Caco-2 (cell line): ENCODE measurements at regions not wholly inside any gene's neighbourhood (a gene's known extent, or its start where the extent isn't known, plus 50 kb on each side); places are given as distances from the start of the nearest gene placed in this dataset.
A peak's percentile ranks its signal among the peaks of the same experiment; 100 is the strongest.

Source experiments
- BruUV-seq: library from RNA; stranded (reverse); fragments of 400-500 nt; replicated peaks from 2 replicates; lab custom pipeline; 2021; lab: Mats Ljungman, UMichigan
- CTCF ChIA-PET: fragments of 300-600 bp; sonication (Branson Sonifier 250); formaldehyde crosslinking; loops from one replicate; lab custom pipeline; 2022; ENCODE audit warnings: antibody characterized with exemption; lab: Charles Lee
- POLR2A ChIA-PET: fragments of 300-600 bp; sonication (Branson Sonifier 250); formaldehyde crosslinking; loops from one replicate; lab custom pipeline; 2022; ENCODE audit warnings: antibody characterized with exemption; lab: Charles Lee
- DNase-seq, 2 experiments: peaks; one replicate each; pipeline versions ENCODE4 v3.0.0 to v3.0.0-alpha.2; 2020 to 2022
- H3K27me3 ChIP-seq: replicated peaks from 2 replicates; pipeline ENCODE4 v1.6.0; 2011; ENCODE audit warnings: low read length; ENCODE audit not compliant: control insufficient read depth, insufficient read depth
- H3K36me3 ChIP-seq: 2 replicates; pipeline ENCODE4 v1.5.1; 2011; ENCODE audit warnings: low read length; ENCODE audit not compliant: control insufficient read depth, insufficient read depth
- H3K4me1 ChIP-seq: fragments of 250-450 bp; sonication (Bioruptor Pico); 2 replicates; pipeline ENCODE4 v1.5.1; 2020; ENCODE audit warnings: mild to moderate bottlenecking
- H3K4me3 ChIP-seq: 2 replicates; pipeline ENCODE4 v1.5.1; 2011; ENCODE audit warnings: low read depth, mild to moderate bottlenecking, control low read depth, low read length
- H3K9me3 ChIP-seq: fragments of 250-450 bp; sonication (Bioruptor Pico); 2 replicates; pipeline ENCODE4 v1.5.1; 2020; ENCODE audit warnings: mild to moderate bottlenecking, moderate library complexity
- H3K27ac Mint-ChIP-seq: one replicate; pipeline ENCODE4 v1.8.0; 2022; ENCODE audit warnings: mixed read lengths; ENCODE audit not compliant: unreplicated experiment
- H3K27me3 Mint-ChIP-seq: one replicate; pipeline ENCODE4 v1.8.0; 2022; ENCODE audit warnings: mixed read lengths; ENCODE audit not compliant: insufficient read depth, unreplicated experiment
- H3K36me3 Mint-ChIP-seq: one replicate; pipeline ENCODE4 v1.8.0; 2022; ENCODE audit warnings: mild to moderate bottlenecking, mixed read lengths; ENCODE audit not compliant: insufficient read depth, unreplicated experiment
- H3K4me1 Mint-ChIP-seq: one replicate; pipeline ENCODE4 v1.8.0; 2022; ENCODE audit warnings: low read depth, mixed read lengths; ENCODE audit not compliant: unreplicated experiment
- H3K4me3 Mint-ChIP-seq: one replicate; pipeline ENCODE4 v1.8.0; 2022; ENCODE audit warnings: mild to moderate bottlenecking, moderate library complexity, mixed read lengths; ENCODE audit not compliant: unreplicated experiment
- H3K9me3 Mint-ChIP-seq: one replicate; pipeline ENCODE4 v1.8.0; 2022; ENCODE audit warnings: mixed read lengths; ENCODE audit not compliant: unreplicated experiment
- CTCF ChIP-seq, 2 experiments: fragments of 200-600 bp in 1 of 2; IDR thresholded peaks; 1 replicate in 1 of 2; 2 replicates in 1 of 2; pipeline versions ENCODE4 v1.5.1 to v1.8.0; 2011 to 2022; ENCODE audit warnings: antibody characterized with exemption in 1 of 2, control low read depth in 1 of 2, inconsistent platforms in 1 of 2, low read depth in 1 of 2, low read length in 1 of 2, mild to moderate bottlenecking in 1 of 2, moderate library complexity in 1 of 2; ENCODE audit not compliant: insufficient read depth in 1 of 2, severe bottlenecking in 1 of 2, unreplicated experiment in 1 of 2
- intact Hi-C: fragments of 100-400 bp; cut with micrococcal nuclease; formaldehyde crosslinking; loops from one replicate; pipeline ENCODE4 v1.10.0; 2022; ENCODE audit not compliant: unreplicated experiment

- Histone ChIP-seq H3K4me1 (no peaks in the 10 kb centered on the region), H3K36me3 (no peaks in the 10 kb centered on the region), H3K9me3 (no peaks in the 10 kb centered on the region), H3K4me3 (no peak overlapping the region), H3K27me3 (no peaks in the 10 kb centered on the region)
- no peak overlapping the region for H3K4me3 Mint-ChIP-seq
- no peak for TF ChIP-seq CTCF (IDR thresholded peaks at IDR 0.05; ENCODE audit: insufficient read depth in 1 of 2, low read depth in 1 of 2, low read length in 1 of 2, severe bottlenecking in 1 of 2, unreplicated experiment in 1 of 2)
- H3K9me3 Mint-ChIP-seq = peaks cover 7% of the 10 kb centered on the region
- DNase-seq = no peak
- POLR2A ChIA-PET = no interaction called here
- H3K4me1 Mint-ChIP-seq = no peaks in the 10 kb centered on the region
- no peak overlapping the region for H3K27ac Mint-ChIP-seq
- no peaks in the 10 kb centered on the region for H3K27me3 Mint-ChIP-seq
- no peaks in the 10 kb centered on the region for H3K36me3 Mint-ChIP-seq
- CTCF ChIA-PET = no interaction called here
- intact Hi-C loops = no loop called here
- BruUV-seq = no TSS peak
Measured at GRCh38 chr4:3835527-3836405, 69.6 kb downstream of the ADRA2C start.

GRCh38 chr4:3836406-3836755, 70.2 kb downstream of the ADRA2C start:
- no peaks in the 10 kb centered on the region for H3K4me1 ChIP-seq
- no peak overlapping the region for H3K4me3 Mint-ChIP-seq
- no peaks in the 10 kb centered on the region for H3K4me1 Mint-ChIP-seq
- no peak for TF ChIP-seq CTCF (IDR thresholded peaks at IDR 0.05; ENCODE audit: insufficient read depth in 1 of 2, low read depth in 1 of 2, low read length in 1 of 2, severe bottlenecking in 1 of 2, unreplicated experiment in 1 of 2)
- H3K27me3 ChIP-seq = no peaks in the 10 kb centered on the region
- DNase-seq = no peak
- H3K36me3 Mint-ChIP-seq = no peaks in the 10 kb centered on the region
- H3K27me3 Mint-ChIP-seq = peaks cover 2% of the 10 kb centered on the region
- intact Hi-C loops = no loop called here
- H3K9me3 ChIP-seq = no peaks in the 10 kb centered on the region
- no peak overlapping the region for H3K27ac Mint-ChIP-seq
- peaks cover 7% of the 10 kb centered on the region for H3K9me3 Mint-ChIP-seq
- no TSS peak for BruUV-seq
- POLR2A ChIA-PET = no interaction called here
- CTCF ChIA-PET = no interaction called here
- H3K36me3 ChIP-seq = no peaks in the 10 kb centered on the region
- no peak overlapping the region for H3K4me3 ChIP-seq

- Histone ChIP-seq H3K27me3 (no peaks in the 10 kb centered on the region), H3K4me1 (no peaks in the 10 kb centered on the region), H3K9me3 (no peaks in the 10 kb centered on the region), H3K4me3 (no peak overlapping the region), H3K36me3 (no peaks in the 10 kb centered on the region)
- Mint-ChIP-seq H3K27me3 (peaks cover 2% of the 10 kb centered on the region), H3K4me1 (no peaks in the 10 kb centered on the region), H3K9me3 (peaks cover 7% of the 10 kb centered on the region), H3K4me3 (no peak overlapping the region), H3K27ac (no peak overlapping the region), H3K36me3 (no peaks in the 10 kb centered on the region)
- intact Hi-C loops = no loop called here
- no TSS peak for BruUV-seq
- DNase-seq = peak; percentile 62 to 64
- CTCF ChIA-PET = no interaction called here
- POLR2A ChIA-PET = no interaction called here
- no peak for TF ChIP-seq CTCF (IDR thresholded peaks at IDR 0.05; ENCODE audit: insufficient read depth in 1 of 2, low read depth in 1 of 2, low read length in 1 of 2, severe bottlenecking in 1 of 2, unreplicated experiment in 1 of 2)
Measured at GRCh38 chr4:3836756-3837601, 70.8 kb downstream of the ADRA2C start.
